ENCODE measurements at regions not wholly inside any gene's neighbourhood (a gene's known extent, or its start where the extent isn't known, plus 50 kb on each side); places are given as distances from the start of the nearest gene placed in this dataset.

DNA sequence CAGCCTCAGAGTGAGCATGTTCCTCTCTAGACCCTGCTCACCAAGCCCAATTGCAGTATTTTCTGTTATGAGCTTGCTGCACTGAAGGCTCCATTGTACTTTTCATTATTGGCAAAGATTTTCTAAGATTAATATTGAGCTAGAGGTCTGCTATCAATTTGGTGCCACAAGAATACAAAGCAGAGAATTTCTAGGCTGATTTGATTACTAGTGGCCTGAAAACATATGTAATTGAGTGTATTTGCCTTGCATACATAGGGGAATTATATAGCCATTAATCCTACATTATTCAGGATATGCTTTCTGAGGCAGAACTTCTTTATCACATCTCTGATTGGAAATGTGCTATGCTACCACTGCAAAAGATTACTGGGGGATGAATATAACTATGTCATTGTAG, 322.9 kb upstream of the ZC3H12C start:
- H3K27ac ChIP-seq (ENCODE audit: low read depth, low read length), result no peak overlapping the region
- no peaks in the 10 kb centered on the region for H3K4me1 ChIP-seq (ENCODE audit: control insufficient read depth, insufficient read depth, low read length, unreplicated experiment)
- H2AFZ ChIP-seq (ENCODE audit: low read length, unreplicated experiment), result no peak overlapping the region
- H3K4me3 ChIP-seq (ENCODE audit: low read depth, low read length), result no peak overlapping the region
- peaks cover 8% of the 10 kb centered on the region; the same call in 1 of the 2 replicates for H3K27me3 ChIP-seq (ENCODE audit: insufficient read depth, low read length)
- no peaks in the 10 kb centered on the region for H3K36me3 ChIP-seq (ENCODE audit: insufficient read depth, low read length)
- H3K79me2 ChIP-seq (ENCODE audit: control insufficient read depth, insufficient read depth, low read length, unreplicated experiment), result no peaks in the 10 kb centered on the region

DNA sequence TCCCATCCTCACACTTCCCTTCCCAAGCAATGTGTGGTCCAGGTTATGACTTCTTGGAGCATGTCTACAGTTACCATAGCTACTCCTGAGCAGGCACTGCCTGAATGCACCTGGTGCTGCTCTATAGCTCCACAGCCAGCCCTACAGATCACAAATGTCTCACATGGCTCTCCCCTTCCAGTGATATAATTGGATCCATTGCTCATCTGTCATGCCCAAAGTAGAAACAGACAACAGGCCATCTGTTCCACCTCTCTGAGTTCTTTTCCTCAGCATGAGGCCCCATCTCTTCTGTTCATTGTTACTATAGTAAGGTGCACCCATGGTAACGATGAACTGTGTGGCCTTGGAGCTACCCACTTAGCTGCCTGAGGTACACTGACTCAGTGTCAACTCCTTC, 320.3 kb upstream of the ZC3H12C start:
- Histone ChIP-seq H3K36me3 (ENCODE audit: insufficient read depth, low read length) (no peaks in the 10 kb centered on the region), H3K4me1 (ENCODE audit: control insufficient read depth, insufficient read depth, low read length, unreplicated experiment) (no peaks in the 10 kb centered on the region)

DNA sequence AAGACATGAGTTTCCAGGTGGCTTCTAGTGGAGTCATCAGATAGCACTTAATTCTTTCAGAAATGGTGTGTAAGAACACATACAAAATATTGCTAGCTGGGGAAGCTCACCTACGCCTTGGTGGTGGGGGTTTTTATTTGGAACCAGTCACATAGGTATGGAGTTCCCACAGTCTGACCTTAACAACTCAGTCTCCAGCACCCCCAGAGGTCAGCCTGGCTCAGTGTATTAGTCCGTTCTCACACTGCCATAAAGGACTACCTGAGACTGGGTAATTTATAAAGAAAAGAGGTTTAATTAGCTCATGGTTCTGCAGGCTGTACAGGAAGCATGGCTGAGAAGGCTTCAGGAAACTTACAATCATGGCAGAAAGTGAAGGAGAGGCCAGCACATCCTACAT, 317.5 kb upstream of the ZC3H12C start:
- no peaks in the 10 kb centered on the region for H3K79me2 ChIP-seq (ENCODE audit: control insufficient read depth, insufficient read depth, low read length, unreplicated experiment)

More for the DNA sequence above, 320.3 kb upstream of the ZC3H12C start:
- Histone ChIP-seq H3K27ac (ENCODE audit: low read depth, low read length) (no peak overlapping the region), H2AFZ (ENCODE audit: low read length, unreplicated experiment) (no peak overlapping the region), H3K4me3 (ENCODE audit: low read depth, low read length) (no peak overlapping the region), H3K79me2 (ENCODE audit: control insufficient read depth, insufficient read depth, low read length, unreplicated experiment) (no peaks in the 10 kb centered on the region), H3K27me3 (ENCODE audit: insufficient read depth, low read length) (peaks cover 8% of the 10 kb centered on the region; the same call in 1 of the 2 replicates)

DNA sequence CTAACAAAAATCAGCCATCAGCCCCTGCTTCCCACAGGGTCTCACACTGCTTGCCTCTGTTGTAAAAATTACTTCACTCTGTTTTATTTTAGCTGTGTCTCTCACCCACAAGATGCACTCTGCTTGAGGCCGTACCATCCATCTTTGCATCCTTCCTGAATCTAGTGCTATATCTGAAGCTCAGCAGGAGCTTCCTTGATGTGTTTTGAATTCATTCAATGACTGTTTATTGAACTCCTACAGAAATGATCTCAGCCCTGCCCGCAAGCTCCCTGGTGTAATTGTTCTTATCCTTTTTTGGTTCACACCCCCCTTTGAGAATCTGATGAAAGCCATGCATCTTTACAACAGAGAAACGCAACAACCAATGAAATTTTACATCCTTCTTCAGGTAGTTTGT, 310.2 kb upstream of the ZC3H12C start:
- Histone ChIP-seq H3K4me3 (ENCODE audit: low read depth, low read length) (no peak overlapping the region), H2AFZ (ENCODE audit: low read length, unreplicated experiment) (no peak overlapping the region), H3K4me1 (ENCODE audit: control insufficient read depth, insufficient read depth, low read length, unreplicated experiment) (peaks cover 21% of the 10 kb centered on the region), H3K36me3 (ENCODE audit: insufficient read depth, low read length) (no peaks in the 10 kb centered on the region), H3K27me3 (ENCODE audit: insufficient read depth, low read length) (no peaks in the 10 kb centered on the region), H3K27ac (ENCODE audit: low read depth, low read length) (no peak overlapping the region), H3K79me2 (ENCODE audit: control insufficient read depth, insufficient read depth, low read length, unreplicated experiment) (no peaks in the 10 kb centered on the region)

More for the DNA sequence above, 317.5 kb upstream of the ZC3H12C start:
- Histone ChIP-seq H3K4me1 (ENCODE audit: control insufficient read depth, insufficient read depth, low read length, unreplicated experiment) (no peaks in the 10 kb centered on the region), H3K27me3 (ENCODE audit: insufficient read depth, low read length) (peaks cover 8% of the 10 kb centered on the region; the same call in 1 of the 2 replicates), H3K36me3 (ENCODE audit: insufficient read depth, low read length) (no peaks in the 10 kb centered on the region), H3K27ac (ENCODE audit: low read depth, low read length) (no peak overlapping the region), H3K4me3 (ENCODE audit: low read depth, low read length) (no peak overlapping the region), H2AFZ (ENCODE audit: low read length, unreplicated experiment) (no peak overlapping the region)

- Histone ChIP-seq H3K27ac (ENCODE audit: low read depth, low read length) (no peak overlapping the region), H3K4me1 (ENCODE audit: control insufficient read depth, insufficient read depth, low read length, unreplicated experiment) (peaks cover 21% of the 10 kb centered on the region), H3K36me3 (ENCODE audit: insufficient read depth, low read length) (no peaks in the 10 kb centered on the region), H2AFZ (ENCODE audit: low read length, unreplicated experiment) (no peak overlapping the region), H3K79me2 (ENCODE audit: control insufficient read depth, insufficient read depth, low read length, unreplicated experiment) (no peaks in the 10 kb centered on the region), H3K27me3 (ENCODE audit: insufficient read depth, low read length) (no peaks in the 10 kb centered on the region), H3K4me3 (ENCODE audit: low read depth, low read length) (no peak overlapping the region)
Observed at GRCh38 chr11:109783840-109784239, 309.4 kb upstream of the ZC3H12C start.

- no peaks in the 10 kb centered on the region for H3K79me2 ChIP-seq (ENCODE audit: control insufficient read depth, insufficient read depth, low read length, unreplicated experiment)
- H3K4me3 ChIP-seq (ENCODE audit: low read depth, low read length), result no peak overlapping the region
- H2AFZ ChIP-seq (ENCODE audit: low read length, unreplicated experiment), result no peak overlapping the region
Observed at GRCh38 chr11:109784536-109784935, 308.7 kb upstream of the ZC3H12C start.

DNA sequence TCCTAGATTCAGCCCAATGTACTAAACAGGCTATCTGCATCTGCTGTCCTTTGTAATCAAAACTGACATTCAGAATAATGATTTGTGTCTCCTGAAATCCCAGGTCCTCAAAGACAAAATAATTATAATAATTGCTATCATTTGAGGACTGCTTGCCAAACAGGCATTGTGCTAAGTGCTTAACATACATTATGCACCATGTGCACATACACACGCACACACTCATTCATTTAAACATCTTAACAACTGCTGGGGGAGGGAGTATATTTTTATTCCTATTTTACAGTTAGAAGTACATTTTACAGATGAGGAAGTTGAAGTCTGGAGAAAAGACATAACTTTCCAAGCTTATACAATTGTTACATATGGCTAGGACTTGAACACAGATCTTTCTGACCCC, 308.0 kb upstream of the ZC3H12C start:
- no peaks in the 10 kb centered on the region for H3K27me3 ChIP-seq (ENCODE audit: insufficient read depth, low read length)
- H3K79me2 ChIP-seq (ENCODE audit: control insufficient read depth, insufficient read depth, low read length, unreplicated experiment), result no peaks in the 10 kb centered on the region
- H3K4me3 ChIP-seq (ENCODE audit: low read depth, low read length), result peak overlapping the region; percentile 67
- peaks cover 21% of the 10 kb centered on the region for H3K4me1 ChIP-seq (ENCODE audit: control insufficient read depth, insufficient read depth, low read length, unreplicated experiment)
- no peaks in the 10 kb centered on the region for H3K36me3 ChIP-seq (ENCODE audit: insufficient read depth, low read length)
- H3K27ac ChIP-seq (ENCODE audit: low read depth, low read length), result peak overlapping the region; percentile 8; the same call in 1 of the 2 replicates
- H2AFZ ChIP-seq (ENCODE audit: low read length, unreplicated experiment), result peak overlapping the region; percentile 76

More at GRCh38 chr11:109784536-109784935, 308.7 kb upstream of the ZC3H12C start:
- Histone ChIP-seq H3K4me1 (ENCODE audit: control insufficient read depth, insufficient read depth, low read length, unreplicated experiment) (peaks cover 21% of the 10 kb centered on the region), H3K27ac (ENCODE audit: low read depth, low read length) (no peak overlapping the region), H3K36me3 (ENCODE audit: insufficient read depth, low read length) (no peaks in the 10 kb centered on the region), H3K27me3 (ENCODE audit: insufficient read depth, low read length) (no peaks in the 10 kb centered on the region)

GRCh38 chr11:109785714-109786113, 307.5 kb upstream of the ZC3H12C start:
- H2AFZ ChIP-seq (ENCODE audit: low read length, unreplicated experiment), result peak overlapping the region; percentile 76
- peak overlapping the region; percentile 8; the same call in 1 of the 2 replicates for H3K27ac ChIP-seq (ENCODE audit: low read depth, low read length)
- H3K4me1 ChIP-seq (ENCODE audit: control insufficient read depth, insufficient read depth, low read length, unreplicated experiment), result peaks cover 21% of the 10 kb centered on the region
- H3K79me2 ChIP-seq (ENCODE audit: control insufficient read depth, insufficient read depth, low read length, unreplicated experiment), result no peaks in the 10 kb centered on the region
- H3K36me3 ChIP-seq (ENCODE audit: insufficient read depth, low read length), result no peaks in the 10 kb centered on the region
- H3K27me3 ChIP-seq (ENCODE audit: insufficient read depth, low read length), result no peaks in the 10 kb centered on the region
- H3K4me3 ChIP-seq (ENCODE audit: low read depth, low read length), result peak overlapping the region; percentile 67

GRCh38 chr11:109788948-109789490, 304.2 kb upstream of the ZC3H12C start:
- no peaks in the 10 kb centered on the region for H3K36me3 ChIP-seq (ENCODE audit: insufficient read depth, low read length)
- H3K4me3 ChIP-seq (ENCODE audit: low read depth, low read length), result no peak overlapping the region
- H2AFZ ChIP-seq (ENCODE audit: low read length, unreplicated experiment), result no peak overlapping the region
- no peak overlapping the region for H3K27ac ChIP-seq (ENCODE audit: low read depth, low read length)
- H3K4me1 ChIP-seq (ENCODE audit: control insufficient read depth, insufficient read depth, low read length, unreplicated experiment), result peaks cover 21% of the 10 kb centered on the region
- no peaks in the 10 kb centered on the region for H3K27me3 ChIP-seq (ENCODE audit: insufficient read depth, low read length)
- no peaks in the 10 kb centered on the region for H3K79me2 ChIP-seq (ENCODE audit: control insufficient read depth, insufficient read depth, low read length, unreplicated experiment)

- Histone ChIP-seq H3K79me2 (ENCODE audit: control insufficient read depth, insufficient read depth, low read length, unreplicated experiment) (no peaks in the 10 kb centered on the region), H3K27ac (ENCODE audit: low read depth, low read length) (no peak overlapping the region), H3K36me3 (ENCODE audit: insufficient read depth, low read length) (no peaks in the 10 kb centered on the region), H3K4me1 (ENCODE audit: control insufficient read depth, insufficient read depth, low read length, unreplicated experiment) (peaks cover 23% of the 10 kb centered on the region), H3K27me3 (ENCODE audit: insufficient read depth, low read length) (no peaks in the 10 kb centered on the region), H3K4me3 (ENCODE audit: low read depth, low read length) (no peak overlapping the region), H2AFZ (ENCODE audit: low read length, unreplicated experiment) (no peak overlapping the region)
Observed at GRCh38 chr11:109789901-109790300, 303.3 kb upstream of the ZC3H12C start.

GRCh38 chr11:109791337-109791736, 301.9 kb upstream of the ZC3H12C start:
- H3K27me3 ChIP-seq (ENCODE audit: insufficient read depth, low read length), result no peaks in the 10 kb centered on the region
- H3K4me1 ChIP-seq (ENCODE audit: control insufficient read depth, insufficient read depth, low read length, unreplicated experiment), result peaks cover 22% of the 10 kb centered on the region
- H3K36me3 ChIP-seq (ENCODE audit: insufficient read depth, low read length), result no peaks in the 10 kb centered on the region
- H2AFZ ChIP-seq (ENCODE audit: low read length, unreplicated experiment), result no peak overlapping the region
- H3K79me2 ChIP-seq (ENCODE audit: control insufficient read depth, insufficient read depth, low read length, unreplicated experiment), result no peaks in the 10 kb centered on the region
- no peak overlapping the region for H3K27ac ChIP-seq (ENCODE audit: low read depth, low read length)
- H3K4me3 ChIP-seq (ENCODE audit: low read depth, low read length), result no peak overlapping the region

Measured in ACC112 (cell line).